AG04450 (cell line): ENCODE measurements at regions not wholly inside any gene's neighbourhood (a gene's known extent, or its start where the extent isn't known, plus 50 kb on each side); places are given as distances from the start of the nearest gene placed in this dataset.

Source experiments
- CTCF ChIA-PET: fragments of 300-600, 350-600 bp; formaldehyde crosslinking; extraction: SDS; loops from one replicate; lab custom pipeline; 2022; ENCODE audit warnings: antibody characterized with exemption, inconsistent platforms; lab: Charles Lee
- POLR2A ChIA-PET: fragments of 350-600 bp; formaldehyde crosslinking; extraction: SDS; loops from one replicate; lab custom pipeline; 2021; ENCODE audit warnings: antibody characterized with exemption, inconsistent platforms; lab: Yijun Ruan, JAX
- DNase-seq: peaks from one replicate; pipeline ENCODE4 v3.0.0-alpha.2; 2011; ENCODE audit warnings: low read depth, low spot score
- H3K27ac ChIP-seq: one replicate; pipeline ENCODE4 v1.5.1; 2012; ENCODE audit warnings: low read depth, low read length, control low read depth
- H3K27me3 ChIP-seq: one replicate; pipeline ENCODE4 v1.6.0; 2012; ENCODE audit warnings: low read length; ENCODE audit not compliant: control insufficient read depth, insufficient read depth
- H3K4me3 ChIP-seq: 2 replicates; pipeline ENCODE4 v1.5.1; 2011; ENCODE audit warnings: mild to moderate bottlenecking, low read depth, low read length, control low read depth
- H3K9me3 ChIP-seq: 2 replicates; pipeline ENCODE4 v1.5.1; 2012; ENCODE audit warnings: low read length; ENCODE audit not compliant: control insufficient read depth, insufficient read depth
- CTCF ChIP-seq: IDR thresholded peaks from 2 replicates; pipeline ENCODE4 v1.5.1; 2011; ENCODE audit warnings: low read depth, low read length, control low read depth, inconsistent platforms

- POLR2A ChIA-PET: no interaction called here
- H3K27me3 ChIP-seq: no peaks in the 10 kb centered on the region
- peak; percentile 25 for TF ChIP-seq CTCF
- no peaks in the 10 kb centered on the region for H3K9me3 ChIP-seq
- no peak overlapping the region for H3K27ac ChIP-seq
- no peak for DNase-seq
- no peak overlapping the region for H3K4me3 ChIP-seq
- CTCF ChIA-PET: interaction anchor here (0.6 kb wide), 1 partner anchor 1375 kb away, joined by 3 read pairs; no protein-coding TSS in a partner anchor
Measured at GRCh38 chr5:167967494-167968177, 323.8 kb upstream of the WWC1 start.

- TF ChIP-seq CTCF: no peak
- Histone ChIP-seq H3K9me3 (no peaks in the 10 kb centered on the region), H3K4me3 (no peak overlapping the region), H3K27ac (no peak overlapping the region), H3K27me3 (no peaks in the 10 kb centered on the region)
- ChIA-PET POLR2A (no interaction called here), CTCF (no interaction called here)
- DNase-seq: no peak
Measured at GRCh38 chr5:167968837-167969236, 322.6 kb upstream of the WWC1 start.

DNA sequence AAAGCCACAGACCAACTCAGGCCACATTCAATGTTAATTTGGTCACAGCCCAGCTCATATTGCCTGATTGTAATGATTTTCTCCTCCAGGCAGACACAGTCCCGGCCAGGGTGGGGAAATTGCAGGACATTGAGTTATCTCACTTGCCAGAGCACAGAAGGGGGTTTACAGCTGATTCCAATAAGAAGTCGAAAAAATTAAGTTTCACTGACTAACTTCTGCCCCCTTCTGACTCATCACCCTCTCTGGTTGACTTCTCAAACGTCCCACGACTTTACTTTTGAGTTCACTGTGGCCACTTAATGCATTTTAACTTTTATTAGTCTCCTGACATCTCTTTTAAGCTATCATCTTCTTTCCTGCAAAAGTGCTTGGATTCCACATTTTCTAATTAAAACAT lies 321.4 kb upstream of the WWC1 start:
- no peak for TF ChIP-seq CTCF
- DNase-seq: no peak
- no peak overlapping the region for H3K4me3 ChIP-seq
- no peaks in the 10 kb centered on the region for H3K9me3 ChIP-seq
- ChIA-PET CTCF (no interaction called here), POLR2A (no interaction called here)
- no peak overlapping the region for H3K27ac ChIP-seq
- no peaks in the 10 kb centered on the region for H3K27me3 ChIP-seq

GRCh38 chr5:167971706-167972105 lies 319.7 kb upstream of the WWC1 start:
- no peak for TF ChIP-seq CTCF
- ChIA-PET CTCF (no interaction called here), POLR2A (no interaction called here)
- DNase-seq: no peak
- H3K27me3 ChIP-seq: no peaks in the 10 kb centered on the region
- H3K27ac ChIP-seq: no peak overlapping the region
- no peaks in the 10 kb centered on the region for H3K9me3 ChIP-seq
- no peak overlapping the region for H3K4me3 ChIP-seq

GRCh38 chr5:167973126-167973525 lies 318.3 kb upstream of the WWC1 start:
- no peak for TF ChIP-seq CTCF
- CTCF ChIA-PET: no interaction called here
- no peaks in the 10 kb centered on the region for H3K9me3 ChIP-seq
- no peak for DNase-seq
- POLR2A ChIA-PET: no interaction called here
- H3K27ac ChIP-seq: no peak overlapping the region
- H3K4me3 ChIP-seq: no peak overlapping the region
- H3K27me3 ChIP-seq: no peaks in the 10 kb centered on the region
